ENCODE measurements at regions not wholly inside any gene's neighbourhood (a gene's known extent, or its start where the extent isn't known, plus 50 kb on each side); places are given as distances from the start of the nearest gene placed in this dataset.

GRCh38 chr17:83174362-83175118 is 95.1 kb downstream of the METRNL start:
- TF ChIP-seq POLR2AphosphoS5 (IDR thresholded peaks at IDR 0.05; ENCODE audit: insufficient read depth in 1 of 2, low read depth in 1 of 2), result no peak
- no peak for TF ChIP-seq CTCF (IDR thresholded peaks at IDR 0.05)
- TF ChIP-seq POLR2A (IDR thresholded peaks at IDR 0.05), result no peak

Data from vagina (tissue), 2 donors.